K562 (cell line): ENCODE measurements at regions not wholly inside any gene's neighbourhood (a gene's known extent, or its start where the extent isn't known, plus 50 kb on each side); places are given as distances from the start of the nearest gene placed in this dataset.

Experiments used
- ATAC-seq: fragments of 200-7000 bp; cut with Tn5 transposase; 3 replicates; pipeline ENCODE4 v1.9.1; 2020; ENCODE audit warnings: moderate library complexity
- BruUV-seq: library from RNA; stranded (reverse); fragments of 400-500 nt; replicated peaks from 2 replicates; lab custom pipeline; 2021; lab: Mats Ljungman, UMichigan
- CTCF ChIA-PET: fragments of 300-600 bp; formaldehyde crosslinking; extraction: SDS; loops from one replicate; lab custom pipeline; 2021; ENCODE audit warnings: low intra/inter-chr PET ratio; lab: Yijun Ruan, JAX
- POLR2A ChIA-PET: fragments of 300-600, 350-650 bp; sonication (Branson Sonifier 250); formaldehyde crosslinking; extraction: SDS; loops from one replicate; lab custom pipeline; 2021; ENCODE audit warnings: antibody characterized with exemption, inconsistent platforms; lab: Yijun Ruan, JAX
- DNase-seq, 4 experiments: peaks; one replicate each; pipeline versions ENCODE4 v3.0.0 to v3.0.0-alpha.2; 2011 to 2018; ENCODE audit warnings: low spot score in 3 of 4, mixed read lengths in 3 of 4; ENCODE audit errors: extremely low read depth in 1 of 4
- FAIRE-seq: peaks from 2 replicates; lab custom pipeline; 2011; peaks lifted over from hg19 to GRCh38; lab: Jason Lieb, UNC
- H2AFZ ChIP-seq: 2 replicates; pipeline ENCODE4 v1.6.0; 2011; ENCODE audit warnings: low read depth, low read length, control low read depth, inconsistent platforms
- H3K27ac ChIP-seq: fragments of 200-600 bp; 3 replicates; pipeline ENCODE4 v1.8.0; 2011; ENCODE audit warnings: low read depth, mild to moderate bottlenecking, control low read depth, inconsistent platforms, low read length, moderate library complexity, mixed read lengths; ENCODE audit errors: extremely low read depth
- H3K27me3 ChIP-seq, 2 experiments: fragments of 300-600 bp in 1 of 2; 2 replicates in 1 of 2; 3 replicates in 1 of 2; pipeline versions ENCODE4 v1.6.0 to v1.8.0; 2011; ENCODE audit warnings: inconsistent platforms in 2 of 2, low read length in 2 of 2, mild to moderate bottlenecking in 1 of 2, mixed read lengths in 1 of 2, moderate library complexity in 1 of 2; ENCODE audit not compliant: control insufficient read depth in 2 of 2, insufficient read depth in 2 of 2
- H3K36me3 ChIP-seq: fragments of 300-600 bp; 3 replicates; pipeline ENCODE4 v1.8.0; 2011; ENCODE audit warnings: mild to moderate bottlenecking, low read length, inconsistent platforms; ENCODE audit not compliant: control insufficient read depth, insufficient read depth
- H3K4me1 ChIP-seq, 2 experiments: fragments of 200-600 bp in 1 of 2; replicated peaks in 1 of 2; 2 replicates in 1 of 2; 3 replicates in 1 of 2; pipeline versions ENCODE4 v1.5.1 to v1.8.0; 2011; ENCODE audit warnings: inconsistent platforms in 2 of 2, low read length in 2 of 2, mild to moderate bottlenecking in 1 of 2, mixed read lengths in 1 of 2, moderate library complexity in 1 of 2; ENCODE audit not compliant: control insufficient read depth in 2 of 2, insufficient read depth in 2 of 2
- H3K4me2 ChIP-seq: 2 replicates; pipeline ENCODE4 v1.6.1; 2011; ENCODE audit warnings: low read length, control low read depth, inconsistent platforms, mixed read lengths; ENCODE audit not compliant: insufficient read depth
- H3K4me3 ChIP-seq: fragments of 200-600 bp; sonication (generic), shearing (Covaris generic); 2 replicates; pipeline ENCODE4 v1.5.1; 2016; ENCODE audit warnings: control low read depth, inconsistent platforms
- H3K79me2 ChIP-seq: fragments of 200-600 bp; 3 replicates; pipeline ENCODE4 v1.8.0; 2011; ENCODE audit warnings: low read length, inconsistent platforms; ENCODE audit not compliant: control insufficient read depth, insufficient read depth
- H3K9ac ChIP-seq, 2 experiments: 2 replicates each; pipeline versions ENCODE4 v1.6.0 to v1.6.1; 2011; ENCODE audit warnings: low read depth in 2 of 2, low read length in 2 of 2, control low read depth in 1 of 2, inconsistent platforms in 1 of 2, mild to moderate bottlenecking in 1 of 2, mixed read lengths in 1 of 2; ENCODE audit not compliant: insufficient read depth in 1 of 2
- H3K9me1 ChIP-seq: one replicate; pipeline ENCODE4 v1.6.0; 2011; ENCODE audit warnings: inconsistent platforms, mild to moderate bottlenecking, low read length, moderate library complexity; ENCODE audit not compliant: control insufficient read depth, insufficient read depth
- H3K9me3 ChIP-seq: replicated peaks from 2 replicates; pipeline ENCODE4 v1.5.1; 2011; ENCODE audit warnings: low read depth, low read length, inconsistent platforms; ENCODE audit not compliant: control insufficient read depth, insufficient read depth
- H4K20me1 ChIP-seq: replicated peaks from 2 replicates; pipeline ENCODE4 v1.6.1; 2011; ENCODE audit warnings: low read length, inconsistent platforms, mixed read lengths; ENCODE audit not compliant: control insufficient read depth, insufficient read depth
- ASH1L ChIP-seq: fragments of 450-650 bp; IDR thresholded peaks from 2 replicates; pipeline ENCODE4 v1.6.1; 2018; ENCODE audit warnings: borderline replicate concordance, mild to moderate bottlenecking, low read depth; ENCODE audit not compliant: partially characterized antibody
- DACH1 ChIP-seq: fragments of 450-650 bp; IDR thresholded peaks from 2 replicates; pipeline ENCODE4 v1.6.1; 2018; ENCODE audit not compliant: partially characterized antibody
- ELF4 ChIP-seq: fragments of 450-650 bp; formaldehyde crosslinking; IDR thresholded peaks from 2 replicates; pipeline ENCODE4 v1.4.0; 2022; ENCODE audit warnings: missing genetic modification characterization
- HNRNPL ChIP-seq: fragments of 200-400 bp; formaldehyde crosslinking; IDR thresholded peaks from 2 replicates; pipeline ENCODE4 v1.6.1; 2017; ENCODE audit warnings: low read depth, mild to moderate bottlenecking, low read length
- HSF4 ChIP-seq: fragments of 250-450 bp; sonication (Bioruptor Pico); IDR thresholded peaks from 2 replicates; pipeline ENCODE4 v2.1.2; 2022; ENCODE audit warnings: mild to moderate bottlenecking, moderate library complexity, borderline replicate concordance
- KDM2B ChIP-seq: fragments of 250-450 bp; sonication (Bioruptor Pico); IDR thresholded peaks from 2 replicates; pipeline ENCODE4 v1.8.0; 2021; ENCODE audit warnings: mild to moderate bottlenecking, moderate library complexity
- KLF16 ChIP-seq: IDR thresholded peaks from 2 replicates; pipeline ENCODE4 v1.6.1; 2016; ENCODE audit warnings: antibody characterized with exemption
- MYBL2 ChIP-seq, 2 experiments: fragments of 450-650 bp in 1 of 2; sonication (generic) in 1 of 2; formaldehyde crosslinking in 1 of 2; IDR thresholded peaks; 2 replicates each; pipeline versions ENCODE4 v1.6.1 to v1.8.1; 2017 to 2022; ENCODE audit warnings: borderline replicate concordance in 1 of 2, inconsistent platforms in 1 of 2, low read depth in 1 of 2, mild to moderate bottlenecking in 1 of 2, missing genetic modification reagents in 1 of 2, moderate library complexity in 1 of 2
- PHF20 ChIP-seq: fragments of 450-650 bp; IDR thresholded peaks from 2 replicates; pipeline ENCODE4 v1.6.1; 2018; ENCODE audit not compliant: partially characterized antibody
- PRPF4 ChIP-seq: fragments of 200-400 bp; formaldehyde crosslinking; IDR thresholded peaks from one replicate; pipeline ENCODE4 v1.6.1; 2017; ENCODE audit warnings: low read length, low read depth, mild to moderate bottlenecking; ENCODE audit not compliant: insufficient read depth, poor library complexity, severe bottlenecking
- SUPT5H ChIP-seq: fragments of 450-650 bp; IDR thresholded peaks from 2 replicates; pipeline ENCODE4 v1.6.1; 2016
- ZBTB34 ChIP-seq: fragments of 250-450 bp; sonication (Bioruptor Pico); IDR thresholded peaks from 2 replicates; pipeline ENCODE4 v1.8.0; 2021; ENCODE audit warnings: mild to moderate bottlenecking, moderate library complexity
- ZBTB7A ChIP-seq: IDR thresholded peaks from 2 replicates; pipeline ENCODE4 v1.6.1; 2011; ENCODE audit warnings: low read depth, mild to moderate bottlenecking, low read length, moderate library complexity, borderline replicate concordance; ENCODE audit not compliant: control insufficient read depth
- ZC3H4 ChIP-seq: sonication (generic); formaldehyde crosslinking; IDR thresholded peaks from 2 replicates; pipeline ENCODE4 v1.9.0; 2021; ENCODE audit warnings: missing genetic modification reagents, borderline replicate concordance
- ZKSCAN1 ChIP-seq: fragments of 150-350 bp; IDR thresholded peaks from 2 replicates; pipeline ENCODE4 v1.6.1; 2016; ENCODE audit warnings: low read depth, low read length
- ZNF354B ChIP-seq: fragments of 250-450 bp; sonication (Bioruptor Pico); IDR thresholded peaks from 2 replicates; pipeline ENCODE4 v1.4.0; 2020
- ZNF444 ChIP-seq: fragments of 250-450 bp; sonication (Bioruptor Pico); IDR thresholded peaks from 2 replicates; pipeline ENCODE4 v1.4.0; 2020; ENCODE audit warnings: mild to moderate bottlenecking, moderate library complexity
- ZSCAN32 ChIP-seq: fragments of 450-650 bp; formaldehyde crosslinking; IDR thresholded peaks from 2 replicates; pipeline ENCODE4 v1.4.0; 2020; ENCODE audit warnings: mild to moderate bottlenecking, moderate library complexity
- WGBS: fragments of 100-300 bp; shearing (Covaris generic); methylation state at CpG from one replicate; pipeline ENCODE4 v1.1.6; 2016; ENCODE audit warnings: low coverage, mixed read lengths; ENCODE audit not compliant: insufficient coverage; ENCODE audit errors: missing lambda C conversion rate; 5-methylcytosine and 5-hydroxymethylcytosine counted together
- in situ Hi-C: fragments of 300-500 bp; cut with MboI; formaldehyde crosslinking; loops from 4 replicates; pipeline ENCODE4 v1.15.0; 2018; ENCODE audit warnings: inconsistent platforms, mixed read lengths
- intact Hi-C: fragments of 100-400 bp; cut with micrococcal nuclease; formaldehyde crosslinking; loops from 2 replicates; pipeline ENCODE4 v1.14.2; 2022
- TF ChIP-seq, protein P1 (sequence below): fragments of 450-650 bp; IDR thresholded peaks from 2 replicates; pipeline ENCODE4 v1.6.1; 2017; ENCODE audit warnings: antibody characterized with exemption

- intact Hi-C loops = no loop called here
- Histone ChIP-seq H3K79me2 (no peaks in the 10 kb centered on the region), H3K4me3 (no peak overlapping the region), H3K9ac (no peak overlapping the region), H3K9me1 (no peaks in the 10 kb centered on the region), H3K36me3 (no peaks in the 10 kb centered on the region)
- DNase-seq = no peak
- no TSS peak for BruUV-seq
- in situ Hi-C loops = no loop called here
- TF ChIP-seq PRPF4 (no peak), MYBL2 (IDR thresholded peaks at IDR 0.05; ENCODE audit: low read depth) (no peak), MYBL2 (CRISPR knock-in tag; IDR thresholded peaks at IDR 0.05; ENCODE audit: borderline replicate concordance) (no peak), DACH1 (no peak), ZNF444 (CRISPR knock-in tag) (no peak), KLF16 (no peak), PHF20 (no peak), ASH1L (no peak), ZNF354B (CRISPR knock-in tag) (no peak), KDM2B (CRISPR knock-in tag) (no peak), ZBTB34 (CRISPR knock-in tag) (no peak), ZSCAN32 (CRISPR knock-in tag) (no peak), ZKSCAN1 (no peak), ZBTB7A (no peak), ELF4 (CRISPR knock-in tag) (no peak), HSF4 (CRISPR knock-in tag) (no peak), HNRNPL (no peak), ZC3H4 (CRISPR knock-in tag) (no peak), SUPT5H (no peak)
- TF ChIP-seq, protein P1, sequence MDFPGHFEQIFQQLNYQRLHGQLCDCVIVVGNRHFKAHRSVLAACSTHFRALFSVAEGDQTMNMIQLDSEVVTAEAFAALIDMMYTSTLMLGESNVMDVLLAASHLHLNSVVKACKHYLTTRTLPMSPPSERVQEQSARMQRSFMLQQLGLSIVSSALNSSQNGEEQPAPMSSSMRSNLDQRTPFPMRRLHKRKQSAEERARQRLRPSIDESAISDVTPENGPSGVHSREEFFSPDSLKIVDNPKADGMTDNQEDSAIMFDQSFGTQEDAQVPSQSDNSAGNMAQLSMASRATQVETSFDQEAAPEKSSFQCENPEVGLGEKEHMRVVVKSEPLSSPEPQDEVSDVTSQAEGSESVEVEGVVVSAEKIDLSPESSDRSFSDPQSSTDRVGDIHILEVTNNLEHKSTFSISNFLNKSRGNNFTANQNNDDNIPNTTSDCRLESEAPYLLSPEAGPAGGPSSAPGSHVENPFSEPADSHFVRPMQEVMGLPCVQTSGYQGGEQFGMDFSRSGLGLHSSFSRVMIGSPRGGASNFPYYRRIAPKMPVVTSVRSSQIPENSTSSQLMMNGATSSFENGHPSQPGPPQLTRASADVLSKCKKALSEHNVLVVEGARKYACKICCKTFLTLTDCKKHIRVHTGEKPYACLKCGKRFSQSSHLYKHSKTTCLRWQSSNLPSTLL = no peak
- TF ChIP-seq, all 486 proteins: peak for 0
- ATAC-seq (no peak), FAIRE-seq (no peak)
- Histone ChIP-seq H3K27me3 (no peaks in the 10 kb centered on the region), H3K27ac (no peak overlapping the region), H2AFZ (no peak overlapping the region), H3K4me2 (no peak overlapping the region), H3K4me1 (no peaks in the 10 kb centered on the region), H3K9me3 (no peaks in the 10 kb centered on the region), H4K20me1 (no peaks in the 10 kb centered on the region)
- ChIA-PET CTCF (no interaction called here), POLR2A (interaction anchor here (1.0 kb wide), 1 partner anchor 27 kb away, joined by 3 read pairs; no protein-coding TSS in a partner anchor)
- 0% methylated on average over 8 of the region's 8 CpGs for WGBS
Measured at GRCh38 chr18:73913505-73913904, 234.1 kb downstream of the FBXO15 start.
